ENCODE measurements at regions not wholly inside any gene's neighbourhood (a gene's known extent, or its start where the extent isn't known, plus 50 kb on each side); places are given as distances from the start of the nearest gene placed in this dataset.

- FAIRE-seq: no peak
Measured at GRCh38 chr14:98194821-98195220, 1077.2 kb downstream of the BCL11B start.

GRCh38 chr14:98195256-98195655, 1076.7 kb downstream of the BCL11B start:
- FAIRE-seq (no peak), DNase-seq (ENCODE audit: insufficient read length, low spot score) (no peak)
- TF ChIP-seq POLR2AphosphoS5 (IDR thresholded peaks at IDR 0.05; ENCODE audit: low read depth, low read length): no peak
- TF ChIP-seq POU2F2 (IDR thresholded peaks at IDR 0.05; ENCODE audit: low read depth, low read length): no peak
- TF ChIP-seq POLR2A (IDR thresholded peaks at IDR 0.05; ENCODE audit: low read depth, low read length): no peak
- no peak for TF ChIP-seq PAX5 (IDR thresholded peaks at IDR 0.05; ENCODE audit: insufficient read depth, low read length, severe bottlenecking)
- no peak for TF ChIP-seq SPI1 (IDR thresholded peaks at IDR 0.05; ENCODE audit: low read depth, low read length)
- TF ChIP-seq TAF1 (IDR thresholded peaks at IDR 0.05; ENCODE audit: low read depth, low read length): no peak

More at GRCh38 chr14:98194821-98195220, 1077.2 kb downstream of the BCL11B start:
- DNase-seq (ENCODE audit: insufficient read length, low spot score): no peak
- TF ChIP-seq PAX5 (IDR thresholded peaks at IDR 0.05; ENCODE audit: insufficient read depth, low read length, severe bottlenecking): no peak
- no peak for TF ChIP-seq POLR2A (IDR thresholded peaks at IDR 0.05; ENCODE audit: low read depth, low read length)
- no peak for TF ChIP-seq POU2F2 (IDR thresholded peaks at IDR 0.05; ENCODE audit: low read depth, low read length)
- no peak for TF ChIP-seq SPI1 (IDR thresholded peaks at IDR 0.05; ENCODE audit: low read depth, low read length)
- no peak for TF ChIP-seq TAF1 (IDR thresholded peaks at IDR 0.05; ENCODE audit: low read depth, low read length)
- TF ChIP-seq POLR2AphosphoS5 (IDR thresholded peaks at IDR 0.05; ENCODE audit: low read depth, low read length): no peak

- TF ChIP-seq POLR2A (IDR thresholded peaks at IDR 0.05; ENCODE audit: low read depth, low read length) (no peak), POU2F2 (IDR thresholded peaks at IDR 0.05; ENCODE audit: low read depth, low read length) (no peak), POLR2AphosphoS5 (IDR thresholded peaks at IDR 0.05; ENCODE audit: low read depth, low read length) (no peak), PAX5 (IDR thresholded peaks at IDR 0.05; ENCODE audit: insufficient read depth, low read length, severe bottlenecking) (no peak), TAF1 (IDR thresholded peaks at IDR 0.05; ENCODE audit: low read depth, low read length) (no peak), SPI1 (IDR thresholded peaks at IDR 0.05; ENCODE audit: low read depth, low read length) (no peak)
- DNase-seq (ENCODE audit: insufficient read length, low spot score) (no peak), FAIRE-seq (no peak)
Measured at GRCh38 chr14:98197933-98198332, 1074.1 kb downstream of the BCL11B start.

GRCh38 chr14:98198385-98198784, 1073.6 kb downstream of the BCL11B start:
- TF ChIP-seq SPI1 (IDR thresholded peaks at IDR 0.05; ENCODE audit: low read depth, low read length) (0 out of 2 replicates have a peak, but pooled peaks have one; percentile 12), TAF1 (IDR thresholded peaks at IDR 0.05; ENCODE audit: low read depth, low read length) (no peak), POU2F2 (IDR thresholded peaks at IDR 0.05; ENCODE audit: low read depth, low read length) (no peak)
- FAIRE-seq: no peak
- no peak for DNase-seq (ENCODE audit: insufficient read length, low spot score)

- FAIRE-seq (no peak), DNase-seq (ENCODE audit: insufficient read length, low spot score) (no peak)
- TF ChIP-seq POLR2AphosphoS5 (IDR thresholded peaks at IDR 0.05; ENCODE audit: low read depth, low read length): no peak
- TF ChIP-seq POU2F2 (IDR thresholded peaks at IDR 0.05; ENCODE audit: low read depth, low read length): no peak
- TF ChIP-seq TAF1 (IDR thresholded peaks at IDR 0.05; ENCODE audit: low read depth, low read length): no peak
- no peak for TF ChIP-seq SPI1 (IDR thresholded peaks at IDR 0.05; ENCODE audit: low read depth, low read length)
- no peak for TF ChIP-seq POLR2A (IDR thresholded peaks at IDR 0.05; ENCODE audit: low read depth, low read length)
- no peak for TF ChIP-seq PAX5 (IDR thresholded peaks at IDR 0.05; ENCODE audit: insufficient read depth, low read length, severe bottlenecking)
Measured at GRCh38 chr14:98200601-98201000, 1071.4 kb downstream of the BCL11B start.

- FAIRE-seq: no peak
- DNase-seq (ENCODE audit: insufficient read length, low spot score): no peak
- TF ChIP-seq SPI1 (IDR thresholded peaks at IDR 0.05; ENCODE audit: low read depth, low read length) (no peak), POU2F2 (IDR thresholded peaks at IDR 0.05; ENCODE audit: low read depth, low read length) (no peak), POLR2AphosphoS5 (IDR thresholded peaks at IDR 0.05; ENCODE audit: low read depth, low read length) (no peak), TAF1 (IDR thresholded peaks at IDR 0.05; ENCODE audit: low read depth, low read length) (no peak)
Measured at GRCh38 chr14:98203421-98203820, 1068.6 kb downstream of the BCL11B start.

GRCh38 chr14:98204139-98204538, 1067.9 kb downstream of the BCL11B start:
- FAIRE-seq (no peak), DNase-seq (ENCODE audit: insufficient read length, low spot score) (no peak)
- TF ChIP-seq SPI1 (IDR thresholded peaks at IDR 0.05; ENCODE audit: low read depth, low read length): no peak
- TF ChIP-seq POLR2A (IDR thresholded peaks at IDR 0.05; ENCODE audit: low read depth, low read length): no peak
- no peak for TF ChIP-seq TAF1 (IDR thresholded peaks at IDR 0.05; ENCODE audit: low read depth, low read length)
- TF ChIP-seq POLR2AphosphoS5 (IDR thresholded peaks at IDR 0.05; ENCODE audit: low read depth, low read length): no peak
- no peak for TF ChIP-seq POU2F2 (IDR thresholded peaks at IDR 0.05; ENCODE audit: low read depth, low read length)
- TF ChIP-seq PAX5 (IDR thresholded peaks at IDR 0.05; ENCODE audit: insufficient read depth, low read length, severe bottlenecking): no peak

- no peak for DNase-seq (ENCODE audit: insufficient read length, low spot score)
- TF ChIP-seq POLR2A (IDR thresholded peaks at IDR 0.05; ENCODE audit: low read depth, low read length) (no peak), PAX5 (IDR thresholded peaks at IDR 0.05; ENCODE audit: insufficient read depth, low read length, severe bottlenecking) (no peak), POLR2AphosphoS5 (IDR thresholded peaks at IDR 0.05; ENCODE audit: low read depth, low read length) (no peak), POU2F2 (IDR thresholded peaks at IDR 0.05; ENCODE audit: low read depth, low read length) (no peak), SPI1 (IDR thresholded peaks at IDR 0.05; ENCODE audit: low read depth, low read length) (no peak), TAF1 (IDR thresholded peaks at IDR 0.05; ENCODE audit: low read depth, low read length) (no peak)
- no peak for FAIRE-seq
Measured at GRCh38 chr14:98207415-98207814, 1064.6 kb downstream of the BCL11B start.

- DNase-seq (ENCODE audit: insufficient read length, low spot score) (no peak), FAIRE-seq (no peak)
- TF ChIP-seq POLR2AphosphoS5 (IDR thresholded peaks at IDR 0.05; ENCODE audit: low read depth, low read length): no peak
- peak; percentile 76 for TF ChIP-seq SPI1 (IDR thresholded peaks at IDR 0.05; ENCODE audit: low read depth, low read length)
Measured at GRCh38 chr14:98208211-98208611, 1063.8 kb downstream of the BCL11B start.

GRCh38 chr14:98208943-98209342, 1063.1 kb downstream of the BCL11B start:
- FAIRE-seq: no peak
- DNase-seq (ENCODE audit: insufficient read length, low spot score): no peak
- TF ChIP-seq POU2F2 (IDR thresholded peaks at IDR 0.05; ENCODE audit: low read depth, low read length) (no peak), POLR2A (IDR thresholded peaks at IDR 0.05; ENCODE audit: low read depth, low read length) (no peak), SPI1 (IDR thresholded peaks at IDR 0.05; ENCODE audit: low read depth, low read length) (no peak)

Measured in GM12891 (cell line).